ENCODE measurements at regions not wholly inside any gene's neighbourhood (a gene's known extent, or its start where the extent isn't known, plus 50 kb on each side); places are given as distances from the start of the nearest gene placed in this dataset.

DNA sequence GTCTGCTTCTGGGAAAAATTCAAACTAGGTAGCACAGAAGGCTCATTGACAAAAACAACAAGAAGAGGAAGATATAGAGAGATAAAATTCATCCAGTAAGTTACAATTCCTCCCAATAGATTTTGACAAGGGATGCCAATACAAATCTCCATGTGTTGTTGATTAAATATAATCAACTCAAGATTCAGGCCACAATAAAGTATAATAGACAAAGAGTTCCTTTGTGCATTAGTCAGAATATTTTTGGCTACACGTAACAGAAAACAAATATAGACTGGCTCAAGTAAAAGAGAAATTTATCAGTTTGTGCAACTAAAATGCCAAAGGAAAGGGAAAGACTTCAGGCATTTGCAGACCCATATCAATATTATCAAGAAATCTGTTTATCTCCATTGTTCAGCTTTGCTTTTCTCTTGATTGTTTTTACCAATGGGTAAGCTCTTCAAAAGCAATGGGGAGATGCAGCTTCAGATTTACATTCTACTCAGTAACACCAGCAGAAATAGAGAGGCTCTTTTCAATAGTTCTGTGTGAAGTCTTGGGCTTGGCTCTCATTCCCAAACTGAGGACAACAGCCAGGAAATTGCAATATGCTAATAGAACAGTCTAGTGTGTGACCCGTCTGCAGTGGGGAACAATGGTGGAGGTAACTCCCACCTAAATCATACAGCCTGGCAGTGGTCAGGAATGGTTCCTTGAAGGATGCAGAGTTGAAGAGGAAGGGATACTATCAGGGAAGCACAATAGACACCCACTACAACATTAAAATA lies 77.6 kb upstream of the PROK2 start:
- TF ChIP-seq Cebpa-rat (IDR thresholded peaks at IDR 0.05): no peak

DNA sequence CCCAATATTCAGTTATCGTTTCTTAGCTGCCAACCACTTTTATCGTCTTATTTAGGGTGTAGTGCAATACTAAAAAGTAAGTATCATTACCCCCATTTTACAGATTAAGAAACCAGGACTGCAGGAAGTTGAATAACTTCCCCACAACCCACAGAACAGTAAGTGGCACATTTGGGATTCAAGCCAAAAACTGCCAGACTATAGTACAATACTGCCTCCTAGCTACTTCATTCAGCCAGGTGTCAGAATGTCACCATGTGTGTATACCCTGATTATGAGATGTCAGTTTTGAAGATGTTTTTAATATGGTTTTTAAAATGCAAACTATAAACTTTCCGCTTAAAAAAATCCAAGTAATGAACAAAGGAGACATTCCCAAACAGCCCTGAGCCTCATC lies 74.2 kb upstream of the PROK2 start:
- no peak overlapping the region for H3K9ac ChIP-seq
- H3K36me3 ChIP-seq: no peaks in the 10 kb centered on the region
- no peak overlapping the region for H3K4me3 ChIP-seq
- H4K20me1 ChIP-seq: no peaks in the 10 kb centered on the region
- H3K4me2 ChIP-seq: no peak overlapping the region
- H3K27ac ChIP-seq: no peak overlapping the region
- H3K9me3 ChIP-seq: peaks cover 26% of the 10 kb centered on the region
- H3K27me3 ChIP-seq: no peaks in the 10 kb centered on the region
- no peak for TF ChIP-seq Cebpa-rat (IDR thresholded peaks at IDR 0.05)
- peaks cover 6% of the 10 kb centered on the region; the same call in 1 of the 2 replicates for H3K4me1 ChIP-seq

More for the DNA sequence above, 77.6 kb upstream of the PROK2 start:
- Histone ChIP-seq H3K27ac (no peak overlapping the region), H3K36me3 (no peaks in the 10 kb centered on the region), H3K4me1 (peaks cover 6% of the 10 kb centered on the region; the same call in 1 of the 2 replicates), H4K20me1 (no peaks in the 10 kb centered on the region), H3K27me3 (no peaks in the 10 kb centered on the region), H3K4me2 (no peak overlapping the region), H3K9me3 (peaks cover 26% of the 10 kb centered on the region), H3K4me3 (no peak overlapping the region), H3K9ac (no peak overlapping the region)

DNA sequence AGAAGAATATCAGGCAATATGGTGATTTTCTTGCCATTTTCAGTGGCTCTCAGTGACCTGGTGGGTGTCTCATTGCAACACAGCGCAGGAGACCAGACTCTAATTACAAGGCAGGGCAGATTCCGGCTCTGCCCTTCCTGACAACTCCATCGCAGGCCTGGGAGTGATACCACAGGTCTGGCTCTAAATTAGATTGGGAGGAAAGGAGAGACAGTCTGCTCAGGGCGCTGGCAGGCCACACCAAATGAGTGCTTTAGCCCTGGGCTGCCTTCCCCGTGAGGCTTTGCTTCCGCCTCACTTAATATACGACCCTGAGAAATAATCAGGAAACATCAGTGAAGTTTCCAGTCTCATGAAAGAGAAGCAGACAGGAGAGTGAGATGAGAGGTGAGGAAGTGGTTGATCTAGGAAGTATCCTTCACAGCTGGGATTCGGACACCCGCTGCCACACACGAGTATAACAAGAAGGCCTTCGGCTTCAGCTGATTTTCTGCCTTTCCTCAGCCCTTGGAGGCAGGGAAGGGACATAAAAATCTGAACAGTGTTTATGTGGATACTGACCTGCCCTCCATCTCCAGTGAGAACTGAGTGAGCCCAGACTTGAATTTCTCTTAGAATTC lies 73.7 kb upstream of the PROK2 start:
- peaks cover 26% of the 10 kb centered on the region for H3K9me3 ChIP-seq
- no peaks in the 10 kb centered on the region for H4K20me1 ChIP-seq
- H3K27me3 ChIP-seq: no peaks in the 10 kb centered on the region
- no peak overlapping the region for H3K4me3 ChIP-seq
- no peak for TF ChIP-seq Cebpa-rat (IDR thresholded peaks at IDR 0.05)
- H3K9ac ChIP-seq: no peak overlapping the region
- H3K4me2 ChIP-seq: peak overlapping the region; percentile 1; the same call in 1 of the 2 replicates
- H3K27ac ChIP-seq: no peak overlapping the region
- no peaks in the 10 kb centered on the region for H3K36me3 ChIP-seq
- H3K4me1 ChIP-seq: peaks cover 6% of the 10 kb centered on the region; the same call in 1 of the 2 replicates

DNA sequence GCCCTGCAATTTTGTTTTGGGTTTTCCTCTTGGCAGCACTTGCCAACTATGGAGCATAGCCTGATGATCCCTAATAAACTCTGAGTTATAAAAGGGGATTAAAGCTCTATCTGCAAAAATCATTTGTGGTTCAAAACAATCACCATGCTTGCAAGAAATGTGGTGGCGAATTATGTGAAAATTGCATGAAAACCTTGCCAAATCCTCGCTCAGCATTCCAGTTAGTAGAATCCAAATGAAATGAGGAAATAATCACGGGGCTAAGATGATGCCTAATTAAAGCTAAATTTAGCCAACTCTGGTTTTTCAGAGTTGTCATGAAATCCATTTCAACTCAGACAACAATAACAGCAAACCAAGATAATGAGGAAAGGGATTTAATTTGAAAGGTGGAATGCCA lies 73.0 kb upstream of the PROK2 start:
- TF ChIP-seq Cebpa-rat (IDR thresholded peaks at IDR 0.05): no peak
- no peak overlapping the region for H3K27ac ChIP-seq
- no peak overlapping the region for H3K9ac ChIP-seq
- H3K4me2 ChIP-seq: no peak overlapping the region
- peaks cover 26% of the 10 kb centered on the region for H3K9me3 ChIP-seq
- H3K4me1 ChIP-seq: peaks cover 6% of the 10 kb centered on the region; the same call in 1 of the 2 replicates
- H3K27me3 ChIP-seq: no peaks in the 10 kb centered on the region
- no peaks in the 10 kb centered on the region for H4K20me1 ChIP-seq
- no peak overlapping the region for H3K4me3 ChIP-seq
- H3K36me3 ChIP-seq: no peaks in the 10 kb centered on the region

DNA sequence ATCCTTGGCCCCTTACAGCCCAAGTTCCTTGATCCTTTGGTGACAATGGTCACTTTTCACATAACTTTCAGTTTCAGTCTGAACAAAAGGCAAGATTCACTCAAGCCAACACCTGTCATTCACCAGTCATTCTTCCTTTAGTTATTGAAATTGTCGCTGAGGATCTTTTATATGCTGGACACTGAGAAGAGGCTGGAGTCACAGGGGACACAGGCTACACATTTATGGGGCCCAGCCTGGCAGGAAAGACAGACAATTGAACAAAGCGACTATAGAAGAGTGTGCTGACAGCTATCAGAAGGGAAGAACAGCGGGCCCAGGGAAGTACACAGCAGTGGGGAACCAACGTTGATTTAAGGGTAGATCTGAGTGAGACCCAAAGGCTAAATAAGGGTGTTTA lies 69.8 kb upstream of the PROK2 start:
- Histone ChIP-seq H3K9ac (no peak overlapping the region), H3K4me3 (no peak overlapping the region), H3K9me3 (0 out of 2 replicates have a peak, but pooled peaks cover 1% of the 10 kb centered on the region), H3K4me2 (no peak overlapping the region), H3K4me1 (peaks cover 17% of the 10 kb centered on the region), H3K36me3 (no peaks in the 10 kb centered on the region), H4K20me1 (no peaks in the 10 kb centered on the region), H3K27me3 (no peaks in the 10 kb centered on the region), H3K27ac (no peak overlapping the region)
- no peak for TF ChIP-seq Cebpa-rat (IDR thresholded peaks at IDR 0.05)

DNA sequence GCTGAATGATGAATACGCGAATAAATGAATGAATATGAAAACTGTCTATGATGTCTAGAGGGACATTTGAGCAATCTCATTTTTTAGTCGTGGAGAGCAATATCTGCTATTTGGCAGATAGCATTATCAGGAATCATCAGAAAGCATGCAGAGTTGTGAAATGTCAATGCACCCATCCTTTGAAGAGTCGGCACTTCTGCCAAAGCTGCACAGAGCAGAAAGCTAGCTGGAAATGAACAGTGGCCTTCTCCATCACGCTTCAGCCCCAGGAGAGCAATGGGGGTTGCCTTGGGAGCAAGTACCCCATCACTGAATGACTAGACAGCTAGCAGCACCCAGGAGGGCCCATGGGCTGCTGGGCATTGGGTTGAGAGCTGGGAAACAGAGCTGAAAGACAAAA lies 69.1 kb upstream of the PROK2 start:
- Histone ChIP-seq H3K36me3 (no peaks in the 10 kb centered on the region), H3K9ac (no peak overlapping the region), H3K9me3 (peaks cover 4% of the 10 kb centered on the region; the same call in 1 of the 2 replicates), H3K27ac (no peak overlapping the region), H3K4me2 (no peak overlapping the region), H3K27me3 (no peaks in the 10 kb centered on the region), H4K20me1 (no peaks in the 10 kb centered on the region), H3K4me3 (no peak overlapping the region), H3K4me1 (peaks cover 17% of the 10 kb centered on the region)
- TF ChIP-seq Cebpa-rat (IDR thresholded peaks at IDR 0.05): no peak

DNA sequence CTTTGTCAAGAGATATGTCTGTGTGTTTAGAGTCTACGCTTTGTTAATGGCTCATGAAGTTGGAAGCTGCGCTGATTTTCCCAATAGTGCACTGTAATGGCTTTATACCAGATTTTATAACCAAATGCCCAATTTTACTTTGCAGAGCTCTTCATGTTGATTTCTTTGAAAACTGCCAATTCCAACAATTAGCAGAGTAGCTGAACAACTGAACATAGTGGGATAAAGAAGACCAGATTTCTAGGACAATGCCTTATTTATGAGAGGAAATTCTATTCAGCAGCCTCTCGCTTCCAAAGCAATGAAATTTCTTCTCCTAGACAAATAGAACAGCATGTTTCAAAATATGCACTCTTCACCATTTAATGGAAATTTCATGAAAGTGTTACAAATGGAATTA lies 66.9 kb upstream of the PROK2 start:
- no peak overlapping the region for H3K4me3 ChIP-seq
- H3K4me1 ChIP-seq: peaks cover 11% of the 10 kb centered on the region
- no peaks in the 10 kb centered on the region for H4K20me1 ChIP-seq
- peaks cover 9% of the 10 kb centered on the region; the same call in 1 of the 2 replicates for H3K9me3 ChIP-seq
- H3K9ac ChIP-seq: no peak overlapping the region
- no peak overlapping the region for H3K27ac ChIP-seq
- H3K4me2 ChIP-seq: no peak overlapping the region
- H3K27me3 ChIP-seq: no peaks in the 10 kb centered on the region
- H3K36me3 ChIP-seq: no peaks in the 10 kb centered on the region
- no peak for TF ChIP-seq Cebpa-rat (IDR thresholded peaks at IDR 0.05)

DNA sequence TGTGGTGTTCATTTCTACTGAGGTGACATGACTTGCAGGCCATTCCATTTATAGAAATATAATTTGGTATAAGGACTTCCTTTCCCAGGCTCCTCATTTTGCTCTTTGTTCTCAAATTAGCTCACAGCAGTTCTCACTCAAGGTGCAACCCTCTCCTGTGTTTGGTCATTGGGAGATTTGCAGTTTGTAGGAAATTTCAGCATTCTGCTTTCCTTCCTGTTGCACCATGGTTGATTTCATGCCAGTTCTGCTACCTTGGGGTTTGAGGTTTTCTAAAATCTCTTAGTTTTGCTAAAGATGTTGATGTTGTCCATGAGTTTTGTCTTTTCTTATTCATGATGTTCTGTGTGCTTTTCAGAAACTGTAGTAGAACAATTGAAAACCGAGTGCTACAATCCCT lies 65.7 kb upstream of the PROK2 start:
- TF ChIP-seq Cebpa-rat (IDR thresholded peaks at IDR 0.05): no peak
- Histone ChIP-seq H3K4me3 (no peak overlapping the region), H3K4me2 (peak overlapping the region; percentile 53), H3K9ac (no peak overlapping the region), H3K27ac (no peak overlapping the region), H4K20me1 (no peaks in the 10 kb centered on the region), H3K27me3 (no peaks in the 10 kb centered on the region), H3K36me3 (no peaks in the 10 kb centered on the region), H3K4me1 (peaks cover 11% of the 10 kb centered on the region), H3K9me3 (peaks cover 9% of the 10 kb centered on the region; the same call in 1 of the 2 replicates)

DNA sequence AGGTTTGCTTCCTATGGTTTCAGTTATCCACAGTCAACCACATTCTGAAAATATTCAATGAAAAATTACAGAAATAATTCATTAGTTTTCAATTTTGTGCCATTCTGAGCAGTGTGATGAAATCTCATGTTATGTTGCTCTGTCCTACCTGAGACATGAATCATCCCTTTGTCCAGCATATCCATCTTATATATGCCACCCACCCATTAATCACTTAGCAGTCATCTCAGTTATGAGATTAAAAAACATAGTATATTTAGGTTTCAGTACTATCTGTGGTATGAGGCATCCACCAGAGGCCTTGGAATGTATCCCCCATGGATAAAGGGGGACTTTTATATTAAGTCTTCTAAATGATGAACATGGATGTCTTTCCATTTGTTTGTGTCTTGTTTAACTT lies 64.7 kb upstream of the PROK2 start:
- Histone ChIP-seq H3K9me3 (peaks cover 9% of the 10 kb centered on the region; the same call in 1 of the 2 replicates), H3K4me2 (no peak overlapping the region), H4K20me1 (no peaks in the 10 kb centered on the region), H3K36me3 (no peaks in the 10 kb centered on the region), H3K27ac (no peak overlapping the region), H3K4me3 (no peak overlapping the region), H3K4me1 (peaks cover 11% of the 10 kb centered on the region), H3K9ac (no peak overlapping the region), H3K27me3 (no peaks in the 10 kb centered on the region)
- TF ChIP-seq Cebpa-rat (IDR thresholded peaks at IDR 0.05): no peak

DNA sequence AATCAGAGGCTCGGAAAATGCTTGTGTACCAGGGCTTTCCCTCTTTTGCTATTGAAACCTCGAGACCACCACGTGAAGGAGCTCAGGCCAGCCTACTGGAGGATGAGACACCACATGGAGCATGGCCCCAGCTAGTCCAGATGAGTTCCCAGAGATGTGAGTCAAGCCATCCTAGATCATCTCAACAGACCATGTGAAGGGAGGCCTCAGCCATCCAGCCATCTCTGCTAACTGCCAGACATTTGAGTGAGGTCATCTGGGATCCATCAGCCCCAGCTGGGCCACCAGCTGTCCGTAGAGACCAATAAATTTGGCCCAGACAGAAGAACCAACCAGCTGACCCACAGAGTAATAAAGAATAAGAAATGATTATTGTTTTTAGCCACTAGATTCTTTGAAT lies 62.8 kb upstream of the PROK2 start:
- Histone ChIP-seq H3K9me3 (peaks cover 9% of the 10 kb centered on the region; the same call in 1 of the 2 replicates), H3K27ac (no peak overlapping the region), H3K4me2 (no peak overlapping the region), H3K4me1 (peaks cover 11% of the 10 kb centered on the region), H3K4me3 (no peak overlapping the region), H4K20me1 (no peaks in the 10 kb centered on the region), H3K36me3 (no peaks in the 10 kb centered on the region), H3K27me3 (no peaks in the 10 kb centered on the region), H3K9ac (no peak overlapping the region)
- no peak for TF ChIP-seq Cebpa-rat (IDR thresholded peaks at IDR 0.05)

All from BLaER1 (cell line).